SK-N-SH (cell line): ENCODE measurements at regions not wholly inside any gene's neighbourhood (a gene's known extent, or its start where the extent isn't known, plus 50 kb on each side); places are given as distances from the start of the nearest gene placed in this dataset.

Experiments
- CTCF ChIA-PET: fragments of 300-600, 350-600 bp; formaldehyde crosslinking; extraction: SDS; loops from one replicate; lab custom pipeline; 2021; lab: Yijun Ruan, JAX
- POLR2A ChIA-PET: fragments of 350-600 bp; sonication (Branson Sonifier 250); formaldehyde crosslinking; extraction: SDS; loops from one replicate; lab custom pipeline; 2020; ENCODE audit warnings: antibody characterized with exemption, inconsistent platforms; lab: Yijun Ruan, JAX
- DNase-seq: peaks from one replicate; pipeline ENCODE4 v3.0.0; 2012
- H2AFZ ChIP-seq: fragments of 200-600 bp; sonication (generic); 2 replicates; pipeline ENCODE4 v1.8.1; 2016; ENCODE audit warnings: antibody characterized with exemption, mild to moderate bottlenecking, low read depth
- H3F3A ChIP-seq: fragments of 200-600 bp; sonication (generic); replicated peaks from 2 replicates; pipeline ENCODE3; 2016; ENCODE audit warnings: antibody characterized with exemption, mild to moderate bottlenecking; ENCODE audit not compliant: insufficient read depth
- H3K27ac ChIP-seq, 2 experiments: fragments of 200-500 bp in 1 of 2; fragments of 200-600 bp in 1 of 2; sonication (Bioruptor generic) in 1 of 2; sonication (generic), shearing (Covaris generic) in 1 of 2; 2 replicates each; pipeline versions ENCODE4 v1.5.1 to v1.6.1; 2014 to 2016; ENCODE audit warnings: low read depth in 2 of 2, inconsistent platforms in 1 of 2, low read length in 1 of 2, mild to moderate bottlenecking in 1 of 2, mixed read lengths in 1 of 2
- H3K27me3 ChIP-seq: fragments of 200-600 bp; sonication (generic), shearing (Covaris generic); 2 replicates; pipeline ENCODE4 v1.6.1; 2016; ENCODE audit warnings: mixed run types; ENCODE audit not compliant: insufficient read depth
- H3K36me3 ChIP-seq, 2 experiments: fragments of 200-500 bp in 1 of 2; fragments of 200-600 bp in 1 of 2; sonication (Bioruptor generic) in 1 of 2; sonication (generic) in 1 of 2; replicated peaks in 1 of 2; 2 replicates each; pipeline versions ENCODE3 to v1.5.1; 2014 to 2016; ENCODE audit warnings: low read length in 1 of 2, mild to moderate bottlenecking in 1 of 2; ENCODE audit not compliant: insufficient read depth in 2 of 2, control insufficient read depth in 1 of 2
- H3K4me1 ChIP-seq, 2 experiments: fragments of 200-500 bp in 1 of 2; fragments of 200-600 bp in 1 of 2; sonication (Bioruptor generic) in 1 of 2; sonication (generic), shearing (Covaris generic) in 1 of 2; 2 replicates each; pipeline versions ENCODE4 v1.5.1 to v1.6.1; 2014 to 2016; ENCODE audit warnings: low read depth in 1 of 2, low read length in 1 of 2, mixed run types in 1 of 2; ENCODE audit not compliant: insufficient read depth in 2 of 2, control insufficient read depth in 1 of 2
- H3K4me2 ChIP-seq: fragments of 200-600 bp; sonication (generic), shearing (Covaris generic); 2 replicates; pipeline ENCODE4 v1.6.1; 2017; ENCODE audit warnings: mixed run types
- H3K4me3 ChIP-seq, 2 experiments: fragments of 200-500 bp in 1 of 2; fragments of 200-600 bp in 1 of 2; sonication (Bioruptor generic) in 1 of 2; sonication (generic), shearing (Covaris generic) in 1 of 2; 2 replicates each; pipeline versions ENCODE4 v1.5.1 to v1.8.1; 2014 to 2016; ENCODE audit warnings: low read depth in 2 of 2, inconsistent platforms in 1 of 2, low read length in 1 of 2, mild to moderate bottlenecking in 1 of 2, mixed read lengths in 1 of 2, moderate library complexity in 1 of 2
- H3K79me2 ChIP-seq: fragments of 200-600 bp; sonication (generic); 2 replicates; pipeline ENCODE4 v1.8.1; 2017; ENCODE audit warnings: mild to moderate bottlenecking; ENCODE audit not compliant: insufficient read depth
- H3K9ac ChIP-seq: fragments of 200-600 bp; sonication (generic); 2 replicates; pipeline ENCODE4 v1.6.1; 2017; ENCODE audit warnings: mixed run types
- H3K9me2 ChIP-seq: fragments of 200-600 bp; sonication (generic); 2 replicates; pipeline ENCODE4 v1.6.1; 2017; ENCODE audit warnings: mixed run types
- H3K9me3 ChIP-seq: fragments of 200-600 bp; sonication (generic); 2 replicates; pipeline ENCODE4 v1.6.1; 2017; ENCODE audit warnings: mixed run types, mild to moderate bottlenecking, moderate library complexity
- H4K20me1 ChIP-seq: fragments of 200-600 bp; sonication (generic); 2 replicates; pipeline ENCODE4 v1.6.1; 2017; ENCODE audit warnings: mild to moderate bottlenecking, mixed run types; ENCODE audit not compliant: insufficient read depth
- CHD2 ChIP-seq: fragments of 150-350 bp; IDR thresholded peaks from 2 replicates; pipeline ENCODE4 v1.6.1; 2018; ENCODE audit warnings: low read length; ENCODE audit not compliant: partially characterized antibody
- FOSL2 ChIP-seq: IDR thresholded peaks from 2 replicates; pipeline ENCODE4 v1.4.0; 2012; ENCODE audit warnings: low read depth, mild to moderate bottlenecking, moderate library complexity, borderline replicate concordance
- MXI1 ChIP-seq: IDR thresholded peaks from 2 replicates; pipeline ENCODE4 v1.6.1; 2012; ENCODE audit warnings: mild to moderate bottlenecking, low read depth, low read length, improper control_type of control experiment
- POLR2AphosphoS5 ChIP-seq: IDR thresholded peaks from 2 replicates; pipeline ENCODE4 v1.6.1; 2012; ENCODE audit warnings: low read depth, low read length
- RFX5 ChIP-seq: IDR thresholded peaks from 2 replicates; pipeline ENCODE4 v1.6.1; 2012; ENCODE audit warnings: mild to moderate bottlenecking, improper control_type of control experiment, low read length
- RXRA ChIP-seq: IDR thresholded peaks from 2 replicates; pipeline ENCODE4 v1.4.0; 2012; ENCODE audit warnings: low read depth, mild to moderate bottlenecking, borderline replicate concordance
- SIN3A ChIP-seq: IDR thresholded peaks from 2 replicates; pipeline ENCODE4 v1.6.1; 2012; ENCODE audit warnings: low read depth, mild to moderate bottlenecking, low read length, moderate library complexity, borderline replicate concordance
- SMC3 ChIP-seq: IDR thresholded peaks from 2 replicates; pipeline ENCODE4 v1.6.1; 2012; ENCODE audit warnings: low read depth, low read length, improper control_type of control experiment
- TAF1 ChIP-seq: IDR thresholded peaks from 2 replicates; pipeline ENCODE4 v1.6.1; 2012; ENCODE audit warnings: low read depth, mild to moderate bottlenecking, low read length, moderate library complexity, borderline replicate concordance
- USF1 ChIP-seq: IDR thresholded peaks from 2 replicates; pipeline ENCODE4 v1.4.0; 2012; ENCODE audit warnings: low read depth, borderline replicate concordance
- ZBTB33 ChIP-seq: IDR thresholded peaks from 2 replicates; pipeline ENCODE4 v1.4.0; 2012; ENCODE audit warnings: low read depth, borderline replicate concordance
- WGBS: methylation state at CpG from one replicate; pipeline ENCODE4 v1.1.6; 2017; ENCODE audit warnings: low lambda C conversion rate; 5-methylcytosine and 5-hydroxymethylcytosine counted together
- TF ChIP-seq, protein P1 (sequence below): IDR thresholded peaks from 2 replicates; pipeline ENCODE4 v1.4.0; 2012; ENCODE audit warnings: low read depth
- TF ChIP-seq, protein P2 (sequence below): fragments of 150-350 bp; IDR thresholded peaks from 2 replicates; pipeline ENCODE4 v1.6.1; 2016; ENCODE audit warnings: mild to moderate bottlenecking, low read depth, low read length

GRCh38 chr11:20238712-20239111 is 78.4 kb upstream of the DBX1 start (continued):
- TF ChIP-seq, protein P1, sequence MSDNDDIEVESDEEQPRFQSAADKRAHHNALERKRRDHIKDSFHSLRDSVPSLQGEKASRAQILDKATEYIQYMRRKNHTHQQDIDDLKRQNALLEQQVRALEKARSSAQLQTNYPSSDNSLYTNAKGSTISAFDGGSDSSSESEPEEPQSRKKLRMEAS: no peak
- no peak for TF ChIP-seq CHD2
- no peak for TF ChIP-seq RXRA
- no peak for TF ChIP-seq POLR2AphosphoS5
- TF ChIP-seq, protein P2, sequence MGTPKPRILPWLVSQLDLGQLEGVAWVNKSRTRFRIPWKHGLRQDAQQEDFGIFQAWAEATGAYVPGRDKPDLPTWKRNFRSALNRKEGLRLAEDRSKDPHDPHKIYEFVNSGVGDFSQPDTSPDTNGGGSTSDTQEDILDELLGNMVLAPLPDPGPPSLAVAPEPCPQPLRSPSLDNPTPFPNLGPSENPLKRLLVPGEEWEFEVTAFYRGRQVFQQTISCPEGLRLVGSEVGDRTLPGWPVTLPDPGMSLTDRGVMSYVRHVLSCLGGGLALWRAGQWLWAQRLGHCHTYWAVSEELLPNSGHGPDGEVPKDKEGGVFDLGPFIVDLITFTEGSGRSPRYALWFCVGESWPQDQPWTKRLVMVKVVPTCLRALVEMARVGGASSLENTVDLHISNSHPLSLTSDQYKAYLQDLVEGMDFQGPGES: no peak
- no peak for TF ChIP-seq MXI1
- no peak for TF ChIP-seq FOSL2

DNA sequence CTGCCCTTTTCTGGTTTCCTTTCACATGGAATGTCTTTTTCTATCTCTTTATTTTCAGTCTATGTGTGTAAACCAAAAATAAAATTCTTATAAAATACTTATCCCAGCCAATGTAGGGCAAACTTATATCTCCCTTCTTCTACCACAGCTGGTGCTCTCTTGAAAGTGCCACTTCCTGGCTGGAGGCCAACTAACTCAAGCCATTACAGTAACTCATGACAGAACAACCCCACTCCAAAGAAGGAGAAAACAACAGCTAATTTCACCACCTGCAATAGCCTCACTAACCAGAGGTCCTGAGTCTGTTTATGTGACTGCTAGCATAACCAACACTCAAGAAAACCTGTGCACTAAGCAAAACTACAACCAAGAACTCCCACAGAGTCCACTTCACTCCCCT is 74.9 kb upstream of the DBX1 start:
- Histone ChIP-seq H3K9me3 (no peaks in the 10 kb centered on the region), H3K9ac (no peak overlapping the region), H3K4me3 (no peak overlapping the region), H4K20me1 (no peaks in the 10 kb centered on the region), H3K27me3 (no peaks in the 10 kb centered on the region), H3K36me3 (no peaks in the 10 kb centered on the region), H3F3A (no peaks in the 10 kb centered on the region), H3K27ac (no peak overlapping the region), H3K79me2 (no peaks in the 10 kb centered on the region), H3K4me2 (no peak overlapping the region), H3K9me2 (no peaks in the 10 kb centered on the region), H3K4me1 (no peaks in the 10 kb centered on the region), H2AFZ (no peak overlapping the region)
- CTCF ChIA-PET: no interaction called here
- TF ChIP-seq SMC3 (no peak), USF1 (no peak), TAF1 (no peak), RFX5 (no peak)
- POLR2A ChIA-PET: no interaction called here
- no peak for DNase-seq

DNA sequence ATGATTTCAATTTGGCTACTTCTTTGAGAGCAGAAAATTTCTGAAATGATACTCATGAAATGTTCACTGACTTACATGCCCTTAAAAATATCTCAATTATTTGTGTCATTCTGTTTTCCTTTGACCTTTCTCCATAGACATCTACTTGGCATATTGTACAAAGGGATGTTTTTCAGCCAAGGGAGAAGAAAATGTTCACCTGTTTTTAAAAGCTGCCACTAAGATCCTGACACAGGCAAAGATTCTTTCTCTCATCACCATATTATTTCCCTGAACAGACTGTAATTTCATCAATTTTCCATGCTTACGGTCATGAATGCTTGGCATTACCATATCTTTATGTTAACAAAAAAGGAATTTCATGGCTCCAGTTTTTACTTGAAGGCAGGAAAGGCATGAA is 67.4 kb upstream of the DBX1 start:
- Histone ChIP-seq H3K27me3 (no peaks in the 10 kb centered on the region), H2AFZ (no peak overlapping the region), H3K9me3 (no peaks in the 10 kb centered on the region), H3K4me1 (no peaks in the 10 kb centered on the region), H3K9ac (no peak overlapping the region), H3F3A (no peaks in the 10 kb centered on the region), H3K4me2 (no peak overlapping the region), H3K4me3 (no peak overlapping the region), H3K9me2 (no peaks in the 10 kb centered on the region), H3K27ac (no peak overlapping the region), H3K79me2 (no peaks in the 10 kb centered on the region), H3K36me3 (no peaks in the 10 kb centered on the region), H4K20me1 (no peaks in the 10 kb centered on the region)
- no peak for DNase-seq
- ChIA-PET POLR2A (no interaction called here), CTCF (no interaction called here)
- WGBS: 63% methylated on average over 1 of the region's 1 CpG
- TF ChIP-seq RXRA: no peak
- TF ChIP-seq SMC3: no peak
- TF ChIP-seq USF1: no peak
- TF ChIP-seq SIN3A: no peak
- TF ChIP-seq ZBTB33: no peak
